PC-3 (cell line): ENCODE measurements at regions not wholly inside any gene's neighbourhood (a gene's known extent, or its start where the extent isn't known, plus 50 kb on each side); places are given as distances from the start of the nearest gene placed in this dataset.

Source experiments
- EZH2phosphoT487 ChIP-seq: fragments of 300-600 bp; sonication (generic); IDR thresholded peaks from 2 replicates; pipeline ENCODE4 v1.6.1; 2018; ENCODE audit warnings: mild to moderate bottlenecking, antibody characterized with exemption, low read length, borderline replicate concordance
- TF ChIP-seq, protein P1 (sequence below): fragments of 300-600 bp; sonication (generic); conservative IDR thresholded peaks from 2 replicates; pipeline ENCODE4 v1.5.1; 2017; ENCODE audit warnings: antibody characterized with exemption, low read depth, mild to moderate bottlenecking, low read length

DNA sequence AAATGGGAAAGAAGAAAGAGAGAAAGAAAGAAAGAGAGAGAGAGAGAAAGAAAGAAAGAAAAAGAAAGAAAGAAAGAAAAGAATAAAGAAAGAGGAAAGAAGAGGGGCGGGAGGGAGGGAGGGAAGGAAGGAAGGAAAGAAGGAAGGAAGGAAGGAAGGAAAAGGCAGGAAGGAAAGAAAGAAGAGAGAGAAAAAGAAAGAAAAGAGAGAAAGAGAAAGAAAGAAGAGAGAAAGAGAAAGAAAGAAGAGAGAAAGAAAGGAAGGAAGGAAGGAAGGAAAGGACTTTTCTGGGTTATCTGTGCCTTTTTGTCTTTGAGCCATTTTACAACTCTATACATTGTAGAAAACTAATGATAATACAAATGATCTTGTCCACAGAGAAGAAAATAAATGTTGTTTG, 136.6 kb upstream of the SMAD3 start:
- TF ChIP-seq, protein P1, sequence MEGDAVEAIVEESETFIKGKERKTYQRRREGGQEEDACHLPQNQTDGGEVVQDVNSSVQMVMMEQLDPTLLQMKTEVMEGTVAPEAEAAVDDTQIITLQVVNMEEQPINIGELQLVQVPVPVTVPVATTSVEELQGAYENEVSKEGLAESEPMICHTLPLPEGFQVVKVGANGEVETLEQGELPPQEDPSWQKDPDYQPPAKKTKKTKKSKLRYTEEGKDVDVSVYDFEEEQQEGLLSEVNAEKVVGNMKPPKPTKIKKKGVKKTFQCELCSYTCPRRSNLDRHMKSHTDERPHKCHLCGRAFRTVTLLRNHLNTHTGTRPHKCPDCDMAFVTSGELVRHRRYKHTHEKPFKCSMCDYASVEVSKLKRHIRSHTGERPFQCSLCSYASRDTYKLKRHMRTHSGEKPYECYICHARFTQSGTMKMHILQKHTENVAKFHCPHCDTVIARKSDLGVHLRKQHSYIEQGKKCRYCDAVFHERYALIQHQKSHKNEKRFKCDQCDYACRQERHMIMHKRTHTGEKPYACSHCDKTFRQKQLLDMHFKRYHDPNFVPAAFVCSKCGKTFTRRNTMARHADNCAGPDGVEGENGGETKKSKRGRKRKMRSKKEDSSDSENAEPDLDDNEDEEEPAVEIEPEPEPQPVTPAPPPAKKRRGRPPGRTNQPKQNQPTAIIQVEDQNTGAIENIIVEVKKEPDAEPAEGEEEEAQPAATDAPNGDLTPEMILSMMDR: no peak
- no peak for TF ChIP-seq EZH2phosphoT487
